T-cell (primary cell): ENCODE measurements at regions not wholly inside any gene's neighbourhood (a gene's known extent, or its start where the extent isn't known, plus 50 kb on each side); places are given as distances from the start of the nearest gene placed in this dataset.
A peak's percentile ranks its signal among the peaks of the same experiment; 100 is the strongest.

ENCODE experiments used
- ATAC-seq, 4 experiments: fragments of 200-7000 bp in 3 of 4; fragments of 150-1000 bp in 1 of 4; cut with Tn5 transposase; replicated peaks in 1 of 4; 1 replicate in 3 of 4; 2 replicates in 1 of 4; pipeline ENCODE4 v1.10.0; 2021; ENCODE audit warnings: moderate library complexity in 3 of 4, mild to moderate bottlenecking in 2 of 4, moderate number of reproducible peaks in 1 of 4
- CTCF ChIA-PET, 2 donors: fragments of 300-600 bp; sonication (Branson Sonifier 250); formaldehyde crosslinking; loops; one replicate each; lab custom pipeline; 2022; ENCODE audit warnings: antibody characterized with exemption in 2 of 2; lab: Charles Lee
- POLR2A ChIA-PET, 2 donors: fragments of 300-600 bp; sonication (Branson Sonifier 250); formaldehyde crosslinking; loops; one replicate each; lab custom pipeline; 2022; ENCODE audit warnings: antibody characterized with exemption in 2 of 2; lab: Charles Lee
- DNase-seq, 35 experiments: peaks; one replicate each; pipeline versions ENCODE4 v3.0.0 to v3.0.0-alpha.2; 2013 to 2023
- H3K27ac ChIP-seq: one replicate; pipeline ENCODE4 v1.5.1; 2013; ENCODE audit warnings: low read length
- H3K27me3 ChIP-seq, 2 experiments: replicated peaks in 1 of 2; 1 replicate in 1 of 2; 2 replicates in 1 of 2; pipeline versions ENCODE4 v1.6.1 to v1.7.0; 2013; ENCODE audit warnings: low read length in 1 of 2, mixed read lengths in 1 of 2; ENCODE audit not compliant: control insufficient read depth in 2 of 2, insufficient read depth in 2 of 2; ENCODE audit errors: extremely low read depth in 1 of 2
- H3K36me3 ChIP-seq, 2 donors: 1 replicate in 1 of 2; 2 replicates in 1 of 2; pipeline versions ENCODE4 v1.6.1 to v1.7.0; 2013; ENCODE audit warnings: low read length in 1 of 2; ENCODE audit not compliant: control insufficient read depth in 2 of 2, insufficient read depth in 1 of 2; ENCODE audit errors: extremely low read depth in 1 of 2
- H3K4me1 ChIP-seq, 2 experiments: 1 replicate in 1 of 2; 2 replicates in 1 of 2; pipeline versions ENCODE4 v1.6.1 to v1.7.0; 2013; ENCODE audit warnings: low read length in 2 of 2, mixed read lengths in 1 of 2; ENCODE audit not compliant: insufficient read depth in 2 of 2, control insufficient read depth in 1 of 2; ENCODE audit errors: extremely low read depth in 1 of 2
- H3K4me3 ChIP-seq, 2 donors: 1 replicate in 1 of 2; 2 replicates in 1 of 2; pipeline versions ENCODE4 v1.5.1 to v1.7.0; 2013; ENCODE audit warnings: mild to moderate bottlenecking in 2 of 2, low read length in 1 of 2, moderate library complexity in 1 of 2; ENCODE audit not compliant: control insufficient read depth in 1 of 2; ENCODE audit errors: extremely low read depth in 1 of 2
- H3K9me3 ChIP-seq: 2 replicates; pipeline ENCODE4 v1.7.0; 2013
- H3K27ac Mint-ChIP-seq, 2 donors: one replicate each; pipeline ENCODE4 v1.8.0; 2020 to 2021; ENCODE audit warnings: mild to moderate bottlenecking in 2 of 2, mixed read lengths in 2 of 2
- H3K27me3 Mint-ChIP-seq, 2 donors: one replicate each; pipeline ENCODE4 v1.8.0; 2021 to 2022; ENCODE audit warnings: mixed read lengths in 2 of 2
- H3K36me3 Mint-ChIP-seq: one replicate; pipeline ENCODE4 v1.8.0; 2021; ENCODE audit warnings: mixed read lengths
- H3K4me1 Mint-ChIP-seq, 3 donors: one replicate each; pipeline ENCODE4 v1.8.0; 2020 to 2022; ENCODE audit warnings: mixed read lengths in 3 of 3, mild to moderate bottlenecking in 1 of 3
- H3K4me3 Mint-ChIP-seq, 3 donors: one replicate each; pipeline ENCODE4 v1.8.0; 2020 to 2022; ENCODE audit warnings: mild to moderate bottlenecking in 3 of 3, mixed read lengths in 3 of 3, moderate library complexity in 3 of 3
- H3K9me3 Mint-ChIP-seq, 3 donors: one replicate each; pipeline ENCODE4 v1.8.0; 2020 to 2022; ENCODE audit warnings: mixed read lengths in 3 of 3
- WGBS: methylation state at CpG from one replicate; pipeline ENCODE4 v1.1.5; 2013; ENCODE audit warnings: missing lambda C conversion rate; ENCODE audit not compliant: insufficient coverage; 5-methylcytosine and 5-hydroxymethylcytosine counted together

DNA sequence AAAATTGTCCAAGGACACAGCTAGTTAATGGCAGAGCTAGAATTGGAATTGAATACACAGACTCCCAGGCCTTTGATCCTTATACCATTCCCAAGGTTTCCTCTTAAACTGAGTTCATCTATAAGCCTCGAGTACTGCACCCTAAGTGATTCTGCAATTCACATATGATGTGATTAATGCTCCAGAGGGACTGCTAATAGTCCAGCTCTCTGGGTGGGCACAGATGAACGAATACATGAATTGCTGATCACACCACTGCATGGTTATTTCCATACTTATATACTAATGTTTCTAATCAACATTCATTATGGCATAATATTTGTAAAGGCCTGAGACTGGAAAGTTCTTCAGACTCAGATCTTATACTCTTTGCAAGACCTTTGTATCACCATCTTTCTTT lies 101.8 kb downstream of the NUFIP1 start:
- DNase-seq (no peak), ATAC-seq (no peak)
- H3K4me3 Mint-ChIP-seq = no peak overlapping the region
- H3K27me3 Mint-ChIP-seq = peaks cover 0 to 2% of the 10 kb centered on the region in 2 donors
- H3K9me3 ChIP-seq = no peaks in the 10 kb centered on the region
- no peak overlapping the region for H3K27ac Mint-ChIP-seq
- no peaks in the 10 kb centered on the region for H3K4me1 Mint-ChIP-seq
- no peaks in the 10 kb centered on the region for H3K9me3 Mint-ChIP-seq
- CTCF ChIA-PET = no interaction called here
- no peak overlapping the region for H3K4me3 ChIP-seq
- H3K36me3 ChIP-seq = no peaks in the 10 kb centered on the region
- peaks cover 0 to 2% of the 10 kb centered on the region in 2 experiments for H3K27me3 ChIP-seq
- no peaks in the 10 kb centered on the region for H3K4me1 ChIP-seq
- no CpG with 5 or more reads among the region's 2 CpGs for WGBS
- H3K27ac ChIP-seq = no peak overlapping the region
- POLR2A ChIA-PET = no interaction called here
- H3K36me3 Mint-ChIP-seq = no peaks in the 10 kb centered on the region

DNA sequence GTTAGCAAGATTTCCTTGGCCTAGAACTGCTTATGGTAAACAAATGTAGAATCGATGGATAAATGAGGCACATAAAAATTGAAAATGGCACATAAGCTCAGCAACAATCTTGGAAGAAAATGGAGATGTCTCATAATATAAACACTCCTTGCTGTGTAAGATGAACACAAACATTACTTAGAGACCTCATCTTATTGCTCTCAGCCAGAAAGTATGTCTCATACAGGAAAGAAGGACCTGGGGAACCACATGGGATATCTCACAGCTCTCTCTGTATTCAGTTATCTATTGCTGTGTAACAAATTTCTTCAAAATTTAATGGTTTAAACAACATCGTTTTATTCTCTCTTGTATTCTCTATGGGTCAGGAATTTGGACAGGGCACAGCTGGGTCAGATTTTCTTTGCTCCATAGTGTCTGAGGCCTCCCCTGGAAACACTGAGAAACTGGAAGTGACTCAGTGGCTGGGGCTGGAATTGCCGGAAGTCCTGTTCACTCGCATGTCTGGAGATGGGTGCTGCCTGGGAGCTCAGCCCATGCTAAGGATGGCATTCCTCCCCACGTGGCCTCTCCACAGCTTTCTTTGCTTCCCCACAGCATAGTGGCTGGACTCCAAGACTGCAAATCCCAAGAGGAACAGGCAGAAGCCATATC lies 105.1 kb downstream of the NUFIP1 start:
- POLR2A ChIA-PET = no interaction called here
- no peak for DNase-seq
- Histone ChIP-seq H3K36me3 (no peaks in the 10 kb centered on the region), H3K27me3 (peaks cover 0 to 2% of the 10 kb centered on the region in 2 experiments), H3K4me3 (no peak overlapping the region), H3K4me1 (no peaks in the 10 kb centered on the region), H3K27ac (no peak overlapping the region), H3K9me3 (no peaks in the 10 kb centered on the region)
- no peak overlapping the region for H3K27ac Mint-ChIP-seq
- no peak overlapping the region for H3K4me3 Mint-ChIP-seq
- no peaks in the 10 kb centered on the region for H3K9me3 Mint-ChIP-seq
- no peaks in the 10 kb centered on the region for H3K36me3 Mint-ChIP-seq
- CTCF ChIA-PET = interaction anchor here in 1 of 2 donors (0.5 kb wide), 1 partner anchor 1445 kb away, joined by 3 read pairs; no protein-coding TSS in a partner anchor
- no peaks in the 10 kb centered on the region for H3K4me1 Mint-ChIP-seq
- ATAC-seq = no peak
- H3K27me3 Mint-ChIP-seq = peaks cover 0 to 5% of the 10 kb centered on the region in 2 donors
- 61% methylated on average over 3 of the region's 5 CpGs for WGBS

DNA sequence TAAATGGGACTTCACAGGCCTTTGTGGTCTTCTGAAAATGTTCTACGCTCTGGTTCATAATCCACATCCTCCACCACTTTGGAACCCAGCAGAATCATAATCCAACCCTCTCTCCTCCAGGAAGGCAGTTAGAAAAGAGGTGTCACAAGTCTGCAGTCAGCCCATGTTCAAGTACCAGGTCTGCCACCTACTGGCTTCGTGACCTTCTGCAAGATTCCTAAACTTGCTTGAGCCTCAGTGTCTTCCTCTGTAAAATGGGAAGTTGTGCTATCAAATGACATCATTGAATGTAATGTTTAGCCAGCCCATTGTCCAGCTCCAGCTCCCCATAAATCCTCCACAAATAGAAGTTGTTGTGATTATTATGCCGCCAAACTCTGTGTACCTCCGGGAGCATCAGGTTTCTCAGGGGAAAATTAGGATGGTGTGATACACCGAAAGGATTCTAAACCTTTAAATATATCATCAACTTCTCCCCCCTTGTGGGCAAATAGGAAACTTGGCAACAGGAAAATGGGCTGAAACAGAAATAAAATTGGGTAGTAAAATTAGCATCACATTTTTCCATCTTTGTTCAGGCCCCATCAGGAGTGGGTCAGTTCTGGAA lies 109.7 kb downstream of the NUFIP1 start:
- peaks cover 5 to 6% of the 10 kb centered on the region in 2 donors for H3K27me3 Mint-ChIP-seq
- H3K4me1 Mint-ChIP-seq = no peaks in the 10 kb centered on the region
- Histone ChIP-seq H3K4me3 (no peak overlapping the region), H3K27ac (no peak overlapping the region), H3K4me1 (no peaks in the 10 kb centered on the region), H3K9me3 (no peaks in the 10 kb centered on the region), H3K27me3 (peaks cover 0 to 9% of the 10 kb centered on the region in 2 experiments), H3K36me3 (no peaks in the 10 kb centered on the region)
- no peak for ATAC-seq
- no CpG with 5 or more reads among the region's 5 CpGs for WGBS
- H3K27ac Mint-ChIP-seq = no peak overlapping the region
- POLR2A ChIA-PET = no interaction called here
- CTCF ChIA-PET = no interaction called here
- DNase-seq = peak in 1 of 35 experiments; percentile 28
- no peak overlapping the region for H3K4me3 Mint-ChIP-seq
- no peaks in the 10 kb centered on the region for H3K36me3 Mint-ChIP-seq
- peaks cover 0 to 6% (median 0%) of the 10 kb centered on the region in 3 donors for H3K9me3 Mint-ChIP-seq

DNA sequence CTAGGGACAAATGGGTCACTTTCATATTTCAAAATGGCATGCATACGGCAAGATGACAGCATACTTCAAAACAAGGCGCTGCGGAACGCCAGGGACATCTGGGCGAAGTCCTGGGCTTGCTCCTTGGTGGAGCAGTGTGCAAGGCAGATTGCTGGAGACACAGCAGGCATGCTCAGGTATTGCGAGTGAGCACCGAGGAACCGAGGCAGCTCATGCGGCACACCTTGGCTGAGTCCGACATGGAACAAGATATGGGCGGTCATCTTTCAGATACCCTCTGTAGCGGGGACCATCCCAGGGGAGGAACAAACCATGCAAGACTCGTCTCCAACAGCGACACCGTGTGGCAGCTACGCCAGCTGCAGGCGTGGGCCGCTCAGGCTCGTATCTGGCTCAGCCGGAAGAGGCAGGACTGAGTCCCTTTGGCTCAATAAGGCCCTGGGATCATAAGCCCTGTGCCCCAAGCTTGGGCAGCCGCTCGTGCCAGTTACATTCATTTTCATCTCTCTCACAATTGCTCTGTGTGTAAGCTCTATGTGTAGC lies 112.4 kb downstream of the NUFIP1 start:
- WGBS = 91% methylated on average over 19 of the region's 22 CpGs

DNA sequence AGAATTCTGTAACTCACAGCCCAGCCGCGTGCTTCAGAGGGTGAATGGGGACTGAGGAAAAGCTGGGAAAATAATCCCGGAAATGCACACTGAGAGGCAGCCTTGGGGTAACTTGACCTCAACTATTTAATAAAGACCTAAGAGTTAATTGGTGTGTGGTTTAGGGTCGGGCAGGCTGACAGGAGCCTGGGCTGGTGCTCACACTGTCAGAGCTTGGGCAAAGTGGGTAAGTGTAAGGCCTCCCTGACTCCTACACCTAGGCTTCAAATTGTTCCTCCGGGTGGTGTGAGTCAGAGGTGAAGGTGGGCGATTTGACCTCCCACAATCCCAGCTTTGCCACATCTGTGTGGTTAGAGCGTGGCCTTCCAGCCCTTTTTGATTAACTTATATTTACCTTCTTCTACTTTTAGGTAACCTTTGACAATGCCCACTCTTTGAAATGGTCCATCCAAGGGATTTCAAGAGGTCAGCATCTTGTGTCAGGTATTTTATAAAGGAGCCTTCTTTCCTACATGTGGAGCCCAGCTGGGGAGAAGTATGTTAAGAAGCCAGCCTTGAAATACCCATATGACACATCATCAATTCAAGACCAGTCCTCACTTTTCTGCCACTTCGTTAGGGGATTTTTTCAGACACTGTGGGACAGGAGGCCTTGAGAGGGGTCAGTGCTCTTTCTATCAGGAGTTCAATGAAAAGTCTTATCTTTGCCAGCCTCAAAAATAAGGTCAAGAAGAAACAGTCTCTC lies 114.2 kb downstream of the NUFIP1 start:
- DNase-seq = no peak
- ChIA-PET CTCF (no interaction called here), POLR2A (no interaction called here)
- 100% methylated on average over 2 of the region's 8 CpGs for WGBS
- no peaks in the 10 kb centered on the region for H3K4me1 Mint-ChIP-seq
- no peaks in the 10 kb centered on the region for H3K36me3 Mint-ChIP-seq
- H3K36me3 ChIP-seq = no peaks in the 10 kb centered on the region
- no peak overlapping the region for H3K27ac ChIP-seq
- no peak for ATAC-seq
- no peak overlapping the region for H3K27ac Mint-ChIP-seq
- no peaks in the 10 kb centered on the region for H3K4me1 ChIP-seq
- H3K27me3 Mint-ChIP-seq = peaks cover 3 to 15% of the 10 kb centered on the region in 2 donors
- H3K4me3 Mint-ChIP-seq = no peak overlapping the region
- no peak overlapping the region for H3K4me3 ChIP-seq
- peaks cover 0 to 6% (median 0%) of the 10 kb centered on the region in 3 donors for H3K9me3 Mint-ChIP-seq
- peaks cover 0 to 16% of the 10 kb centered on the region in 2 experiments for H3K27me3 ChIP-seq
- no peaks in the 10 kb centered on the region for H3K9me3 ChIP-seq

More for the DNA sequence above, 112.4 kb downstream of the NUFIP1 start:
- H3K4me1 Mint-ChIP-seq = no peaks in the 10 kb centered on the region
- H3K36me3 Mint-ChIP-seq = no peaks in the 10 kb centered on the region
- CTCF ChIA-PET = no interaction called here
- peaks cover 2 to 13% of the 10 kb centered on the region in 2 donors for H3K27me3 Mint-ChIP-seq
- H3K9me3 Mint-ChIP-seq = peaks cover 0 to 6% (median 0%) of the 10 kb centered on the region in 3 donors
- DNase-seq = peak in 1 of 35 experiments; percentile 6
- H3K27me3 ChIP-seq = peaks cover 0 to 16% of the 10 kb centered on the region in 2 experiments
- no peaks in the 10 kb centered on the region for H3K9me3 ChIP-seq
- H3K27ac ChIP-seq = no peak overlapping the region
- H3K4me1 ChIP-seq = no peaks in the 10 kb centered on the region
- H3K4me3 Mint-ChIP-seq = no peak overlapping the region
- no peak overlapping the region for H3K27ac Mint-ChIP-seq
- H3K36me3 ChIP-seq = no peaks in the 10 kb centered on the region
- POLR2A ChIA-PET = no interaction called here
- no peak for ATAC-seq
- H3K4me3 ChIP-seq = no peak overlapping the region

DNA sequence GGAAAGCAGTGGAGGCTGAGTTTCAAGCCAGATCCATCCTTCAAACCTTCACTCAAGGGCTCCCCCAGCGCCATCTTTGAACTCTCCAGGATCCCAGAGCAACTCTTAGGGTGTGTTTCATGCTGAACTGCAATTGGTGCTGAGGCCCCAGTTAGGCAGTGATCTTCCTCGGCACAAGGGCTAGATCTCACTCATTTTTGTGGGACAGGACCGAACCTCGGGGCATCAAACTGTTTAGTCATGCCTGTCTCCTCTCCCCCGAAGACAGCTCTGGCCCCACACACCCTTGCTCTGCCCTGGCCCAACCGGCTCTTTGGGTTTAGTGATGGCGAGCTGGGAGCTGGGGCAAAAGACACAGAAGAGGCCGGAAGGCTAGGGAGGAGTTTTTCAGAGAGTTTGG lies 115.1 kb downstream of the NUFIP1 start:
- POLR2A ChIA-PET = no interaction called here
- H3K27ac ChIP-seq = no peak overlapping the region
- CTCF ChIA-PET = no interaction called here
- H3K4me1 ChIP-seq = no peaks in the 10 kb centered on the region
- WGBS = 75% methylated on average over 2 of the region's 8 CpGs
- no peaks in the 10 kb centered on the region for H3K36me3 Mint-ChIP-seq
- no peak for ATAC-seq
- no peak for DNase-seq
- peaks cover 0 to 6% (median 0%) of the 10 kb centered on the region in 3 donors for H3K9me3 Mint-ChIP-seq
- H3K4me3 ChIP-seq = no peak overlapping the region
- no peaks in the 10 kb centered on the region for H3K4me1 Mint-ChIP-seq
- H3K9me3 ChIP-seq = no peaks in the 10 kb centered on the region
- no peak overlapping the region for H3K27ac Mint-ChIP-seq
- peaks cover 0 to 17% of the 10 kb centered on the region in 2 experiments for H3K27me3 ChIP-seq
- H3K36me3 ChIP-seq = no peaks in the 10 kb centered on the region
- H3K4me3 Mint-ChIP-seq = no peak overlapping the region
- peaks cover 3 to 15% of the 10 kb centered on the region in 2 donors for H3K27me3 Mint-ChIP-seq
